GM12878 (cell line): ENCODE measurements at regions not wholly inside any gene's neighbourhood (a gene's known extent, or its start where the extent isn't known, plus 50 kb on each side); places are given as distances from the start of the nearest gene placed in this dataset.

Source experiments
- CTCF ChIP-seq, 3 experiments: IDR thresholded peaks in 2 of 3; conservative IDR thresholded peaks in 1 of 3; 2 replicates each; pipeline ENCODE4 v1.5.1; 2011; ENCODE audit warnings: low read depth in 3 of 3, low read length in 3 of 3, mild to moderate bottlenecking in 3 of 3, control low read depth in 2 of 3, moderate library complexity in 2 of 3, inconsistent platforms in 1 of 3, mixed read lengths in 1 of 3; ENCODE audit not compliant: control insufficient read depth in 2 of 3, insufficient read depth in 1 of 3; ENCODE audit errors: extremely low read depth in 1 of 3
- EGR1 ChIP-seq, 2 experiments: IDR thresholded peaks; 1 replicate in 1 of 2; 2 replicates in 1 of 2; pipeline ENCODE4 v1.6.1; 2011 to 2012; ENCODE audit warnings: low read depth in 2 of 2, low read length in 2 of 2, borderline replicate concordance in 1 of 2, mild to moderate bottlenecking in 1 of 2, moderate library complexity in 1 of 2
- EP300 ChIP-seq, 2 experiments: fragments of 150-350 bp in 1 of 2; IDR thresholded peaks; 2 replicates each; pipeline ENCODE4 v1.6.1; 2011 to 2012; ENCODE audit warnings: low read depth in 2 of 2, low read length in 2 of 2, borderline replicate concordance in 1 of 2, improper control_type of control experiment in 1 of 2, inconsistent platforms in 1 of 2; ENCODE audit not compliant: control insufficient read depth in 1 of 2
- JUND ChIP-seq: IDR thresholded peaks from 2 replicates; pipeline ENCODE4 v1.6.1; 2012; ENCODE audit warnings: low read depth, mild to moderate bottlenecking, low read length, improper control_type of control experiment, moderate library complexity
- MEF2B ChIP-seq: fragments of 450-650 bp; IDR thresholded peaks from 2 replicates; pipeline ENCODE4 v1.6.1; 2018; ENCODE audit warnings: mild to moderate bottlenecking, moderate library complexity; ENCODE audit not compliant: partially characterized antibody, poor library complexity, severe bottlenecking
- MYC ChIP-seq: IDR thresholded peaks from 2 replicates; pipeline ENCODE4 v1.6.1; 2011; ENCODE audit warnings: mild to moderate bottlenecking, low read length, moderate library complexity, inconsistent platforms; ENCODE audit not compliant: insufficient read depth, insufficient replicate concordance, insufficient read length, severe bottlenecking
- NBN ChIP-seq: fragments of 450-650 bp; IDR thresholded peaks from 2 replicates; pipeline ENCODE4 v1.6.1; 2016
- NFYA ChIP-seq: IDR thresholded peaks from 2 replicates; pipeline ENCODE4 v1.6.1; 2011; ENCODE audit warnings: low read depth, mild to moderate bottlenecking, low read length, improper control_type of control experiment, borderline replicate concordance
- POLR2AphosphoS5 ChIP-seq: IDR thresholded peaks from 2 replicates; pipeline ENCODE4 v1.6.1; 2011; ENCODE audit warnings: mild to moderate bottlenecking, low read length, inconsistent platforms
- RELA ChIP-seq: fragments of 450-650 bp; IDR thresholded peaks from 2 replicates; pipeline ENCODE4 v1.8.0; 2014; ENCODE audit warnings: borderline replicate concordance; ENCODE audit not compliant: partially characterized antibody
- YBX1 ChIP-seq: fragments of 450-650 bp; IDR thresholded peaks from 2 replicates; pipeline ENCODE4 v1.6.1; 2016; ENCODE audit warnings: antibody characterized with exemption
- YY1 ChIP-seq: IDR thresholded peaks from 2 replicates; pipeline ENCODE4 v1.6.1; 2011; ENCODE audit warnings: low read depth, mild to moderate bottlenecking, low read length
- ZBTB11 ChIP-seq: fragments of 450-650 bp; formaldehyde crosslinking; IDR thresholded peaks from 2 replicates; pipeline ENCODE4 v1.5.0; 2022; ENCODE audit warnings: mild to moderate bottlenecking, missing genetic modification characterization
- ZNF384 ChIP-seq: IDR thresholded peaks from 2 replicates; pipeline ENCODE4 v1.6.1; 2012; ENCODE audit warnings: low read depth, mild to moderate bottlenecking, low read length, improper control_type of control experiment, borderline replicate concordance

GRCh38 chr10:65360497-65360896, 1565.3 kb upstream of the LRRTM3 start:
- TF ChIP-seq MYC (no peak), CTCF (IDR thresholded peaks at IDR 0.05 in 2 of 3, conservative IDR thresholded peaks at IDR 0.05 in 1 of 3; ENCODE audit: control insufficient read depth in 2 of 3, extremely low read depth in 1 of 3, insufficient read depth in 1 of 3, low read depth in 3 of 3, low read length in 3 of 3) (no peak), RELA (no peak), POLR2AphosphoS5 (no peak), EP300 (IDR thresholded peaks at IDR 0.05; ENCODE audit: borderline replicate concordance in 1 of 2, control insufficient read depth in 1 of 2, low read depth in 2 of 2, low read length in 2 of 2) (no peak), ZBTB11 (no peak), YY1 (no peak), EGR1 (IDR thresholded peaks at IDR 0.05; ENCODE audit: borderline replicate concordance in 1 of 2, low read depth in 2 of 2, low read length in 2 of 2) (no peak), NBN (no peak), NFYA (no peak), YBX1 (no peak), JUND (no peak), MEF2B (no peak), ZNF384 (no peak)
